H9 (cell line): ENCODE measurements at regions not wholly inside any gene's neighbourhood (a gene's known extent, or its start where the extent isn't known, plus 50 kb on each side); places are given as distances from the start of the nearest gene placed in this dataset.
A peak's percentile ranks its signal among the peaks of the same experiment; 100 is the strongest.

ENCODE experiments used
- DNase-seq: peaks from one replicate; pipeline ENCODE4 v3.0.0-alpha.2; 2017
- H2AFZ ChIP-seq: one replicate; pipeline ENCODE4 v1.6.1; 2013; ENCODE audit warnings: mild to moderate bottlenecking, low read length, control low read depth, moderate library complexity
- H2AK5ac ChIP-seq: 2 replicates; pipeline ENCODE4 v1.6.1; 2013; ENCODE audit warnings: low read length, control low read depth, mixed read lengths; ENCODE audit not compliant: insufficient read length
- H2BK120ac ChIP-seq: one replicate; pipeline ENCODE4 v1.6.1; 2013; ENCODE audit warnings: low read depth, mild to moderate bottlenecking, low read length, control low read depth, inconsistent platforms; ENCODE audit not compliant: poor library complexity, severe bottlenecking
- H2BK12ac ChIP-seq: 2 replicates; pipeline ENCODE4 v1.6.1; 2013; ENCODE audit warnings: low read length, control low read depth, mixed read lengths, low read depth; ENCODE audit not compliant: insufficient read length
- H2BK15ac ChIP-seq: 2 replicates; pipeline ENCODE4 v1.6.1; 2013; ENCODE audit warnings: low read depth, low read length, control low read depth
- H2BK20ac ChIP-seq: one replicate; pipeline ENCODE4 v1.6.1; 2013; ENCODE audit warnings: low read depth, mild to moderate bottlenecking, low read length, control low read depth, inconsistent platforms; ENCODE audit not compliant: poor library complexity, severe bottlenecking
- H2BK5ac ChIP-seq: 2 replicates; pipeline ENCODE4 v1.6.1; 2013; ENCODE audit warnings: low read length, control low read depth, mixed read lengths; ENCODE audit not compliant: insufficient read length
- H3K14ac ChIP-seq: 2 replicates; pipeline ENCODE4 v1.6.1; 2013; ENCODE audit warnings: low read length, control low read depth; ENCODE audit not compliant: insufficient read depth
- H3K18ac ChIP-seq: 2 replicates; pipeline ENCODE4 v1.6.1; 2013; ENCODE audit warnings: low read depth, mild to moderate bottlenecking, mixed read lengths, low read length, control low read depth; ENCODE audit not compliant: insufficient read length
- H3K23ac ChIP-seq: 2 replicates; pipeline ENCODE4 v1.6.1; 2013; ENCODE audit warnings: low read length, control low read depth, mixed read lengths, low read depth; ENCODE audit not compliant: insufficient read length
- H3K23me2 ChIP-seq: 2 replicates; pipeline ENCODE4 v1.6.1; 2013; ENCODE audit warnings: low read depth, mild to moderate bottlenecking, mixed read lengths, low read length, control low read depth; ENCODE audit not compliant: insufficient read length, poor library complexity, severe bottlenecking
- H3K27ac ChIP-seq: 2 replicates; pipeline ENCODE4 v1.5.1; 2013; ENCODE audit warnings: low read length, control low read depth, mixed read lengths, low read depth; ENCODE audit not compliant: insufficient read length
- H3K27me3 ChIP-seq: 2 replicates; pipeline ENCODE4 v1.6.1; 2013; ENCODE audit warnings: low read length, control low read depth, inconsistent platforms; ENCODE audit not compliant: insufficient read depth
- H3K4ac ChIP-seq: 2 replicates; pipeline ENCODE4 v1.6.1; 2013; ENCODE audit warnings: low read depth, mild to moderate bottlenecking, control low read depth, inconsistent platforms, low read length, moderate library complexity
- H3K4me1 ChIP-seq: 2 replicates; pipeline ENCODE4 v1.6.1; 2013; ENCODE audit warnings: low read length, control low read depth, inconsistent platforms; ENCODE audit not compliant: insufficient read depth
- H3K4me2 ChIP-seq: 2 replicates; pipeline ENCODE4 v1.6.1; 2013; ENCODE audit warnings: low read length, control low read depth, mixed read lengths; ENCODE audit not compliant: insufficient read length, insufficient read depth
- H3K56ac ChIP-seq: 2 replicates; pipeline ENCODE4 v1.6.1; 2013; ENCODE audit warnings: low read depth, mild to moderate bottlenecking, mixed read lengths, low read length, control low read depth; ENCODE audit not compliant: insufficient read length
- H3K79me1 ChIP-seq: 2 replicates; pipeline ENCODE4 v1.6.1; 2013; ENCODE audit warnings: low read depth, mild to moderate bottlenecking, moderate library complexity, low read length, control low read depth, inconsistent platforms; ENCODE audit not compliant: insufficient read depth, poor library complexity, severe bottlenecking
- H3K79me2 ChIP-seq: 2 replicates; pipeline ENCODE4 v1.6.1; 2013; ENCODE audit warnings: low read length, control low read depth, inconsistent platforms; ENCODE audit not compliant: insufficient read depth
- H3K9ac ChIP-seq: 2 replicates; pipeline ENCODE4 v1.6.1; 2013; ENCODE audit warnings: low read length, control low read depth, mixed read lengths; ENCODE audit not compliant: insufficient read length; ENCODE audit errors: extremely low read depth
- H3K9me3 ChIP-seq: one replicate; pipeline ENCODE4 v1.6.1; 2013; ENCODE audit warnings: low read depth, low read length, inconsistent platforms; ENCODE audit not compliant: control insufficient read depth
- H3T11ph ChIP-seq: one replicate; pipeline ENCODE4 v1.6.1; 2013; ENCODE audit warnings: mild to moderate bottlenecking, low read length, control low read depth, inconsistent platforms
- H4K20me1 ChIP-seq: one replicate; pipeline ENCODE4 v1.6.1; 2013; ENCODE audit not compliant: control insufficient read depth, insufficient read length, insufficient read depth
- H4K5ac ChIP-seq: 2 replicates; pipeline ENCODE4 v1.6.1; 2013; ENCODE audit warnings: low read depth, mild to moderate bottlenecking, mixed read lengths, low read length, control low read depth; ENCODE audit not compliant: insufficient read length
- H4K8ac ChIP-seq: replicated peaks from 2 replicates; pipeline ENCODE4 v1.6.1; 2013; ENCODE audit warnings: low read length, control low read depth, mixed read lengths, low read depth; ENCODE audit not compliant: insufficient read length
- H4K91ac ChIP-seq: 2 replicates; pipeline ENCODE4 v1.6.1; 2013; ENCODE audit warnings: low read depth, mild to moderate bottlenecking, moderate library complexity, mixed read lengths, low read length, control low read depth; ENCODE audit not compliant: insufficient read length
- H3K27ac Mint-ChIP-seq, 3 experiments: 2 replicates in 2 of 3; 3 replicates in 1 of 3; pipeline ENCODE4 v1.8.0; 2020 to 2021; ENCODE audit warnings: mixed read lengths in 3 of 3, mild to moderate bottlenecking in 1 of 3, moderate library complexity in 1 of 3
- H3K27me3 Mint-ChIP-seq: 2 replicates; pipeline ENCODE4 v1.8.0; 2021; ENCODE audit warnings: low read depth, mild to moderate bottlenecking, moderate library complexity, mixed read lengths
- H3K36me3 Mint-ChIP-seq, 3 experiments: 2 replicates in 2 of 3; 3 replicates in 1 of 3; pipeline ENCODE4 v1.8.0; 2020 to 2021; ENCODE audit warnings: low read depth in 3 of 3, mixed read lengths in 3 of 3; ENCODE audit not compliant: insufficient read depth in 1 of 3
- H3K4me1 Mint-ChIP-seq, 2 experiments: 2 replicates each; pipeline ENCODE4 v1.8.0; 2020; ENCODE audit warnings: mixed read lengths in 2 of 2
- H3K4me3 Mint-ChIP-seq, 2 experiments: 2 replicates in 1 of 2; 3 replicates in 1 of 2; pipeline ENCODE4 v1.8.0; 2020 to 2021; ENCODE audit warnings: mild to moderate bottlenecking in 2 of 2, mixed read lengths in 2 of 2, moderate library complexity in 1 of 2
- H3K9me3 Mint-ChIP-seq, 2 experiments: 2 replicates in 1 of 2; 3 replicates in 1 of 2; pipeline ENCODE4 v1.8.0; 2020; ENCODE audit warnings: mild to moderate bottlenecking in 2 of 2, mixed read lengths in 2 of 2, moderate library complexity in 1 of 2
- WGBS: extraction: QIAGEN DNeasy Blood & Tissue Kit; methylation state at CpG from one replicate; pipeline ENCODE4 v1.1.7; 2013; ENCODE audit warnings: missing lambda C conversion rate, low lambda C conversion rate, mixed read lengths; ENCODE audit not compliant: insufficient read length; ENCODE audit errors: extremely low coverage; 5-methylcytosine and 5-hydroxymethylcytosine counted together
- TF ChIP-seq, protein P1 (sequence below): fragments of 200-600 bp; sonication (generic); conservative IDR thresholded peaks from 3 replicates; pipeline ENCODE4 v1.8.0; 2021; ENCODE audit warnings: antibody characterized with exemption, mild to moderate bottlenecking

DNA sequence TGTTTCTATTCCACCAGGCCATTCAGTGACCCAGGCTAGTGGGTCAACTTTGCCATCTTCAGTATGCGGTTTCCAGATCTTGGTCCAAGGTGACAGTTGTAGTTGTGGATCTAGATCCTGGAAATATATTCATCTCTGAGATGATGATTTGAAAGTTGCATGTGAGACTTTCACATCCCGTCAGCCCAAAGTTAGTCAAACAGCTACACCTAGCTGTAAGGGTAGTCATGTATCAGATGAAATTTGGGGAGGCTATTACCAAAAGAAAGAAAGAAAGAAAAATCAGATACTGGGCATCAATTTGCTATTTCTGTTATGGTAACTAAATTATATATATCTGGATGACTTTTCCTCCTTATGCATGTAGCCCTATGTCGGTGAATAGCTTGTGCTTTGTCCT, 259.4 kb upstream of the ARX start:
- Mint-ChIP-seq H3K4me1 (peaks cover 0 to 13% of the 10 kb centered on the region in 2 experiments; a peak in 2 of 4 replicates), H3K27ac (no peak overlapping the region), H3K4me3 (no peak overlapping the region), H3K36me3 (no peaks in the 10 kb centered on the region), H3K9me3 (peaks cover 43 to 49% of the 10 kb centered on the region in 2 experiments), H3K27me3 (no peaks in the 10 kb centered on the region)
- Histone ChIP-seq H2BK20ac (no peak overlapping the region), H3K79me1 (no peaks in the 10 kb centered on the region), H3K9ac (no peak overlapping the region), H3K18ac (no peak overlapping the region), H2AK5ac (no peak overlapping the region), H3K4ac (no peak overlapping the region), H3K79me2 (no peaks in the 10 kb centered on the region), H2BK5ac (no peak overlapping the region), H3K27me3 (no peaks in the 10 kb centered on the region), H3K9me3 (no peaks in the 10 kb centered on the region), H3K23me2 (no peaks in the 10 kb centered on the region), H3K56ac (no peak overlapping the region), H4K8ac (no peak overlapping the region), H3K4me1 (no peaks in the 10 kb centered on the region), H3K4me2 (no peak overlapping the region), H2AFZ (no peak overlapping the region), H2BK120ac (no peak overlapping the region), H3K23ac (no peak overlapping the region), H4K20me1 (no peaks in the 10 kb centered on the region), H2BK15ac (no peak overlapping the region), H4K5ac (no peak overlapping the region), H3K14ac (no peak overlapping the region), H2BK12ac (no peak overlapping the region), H4K91ac (no peak overlapping the region), H3T11ph (no peak overlapping the region), H3K27ac (no peak overlapping the region)
- WGBS, result no CpG with 5 or more reads among the region's 3 CpGs
- TF ChIP-seq, protein P1, sequence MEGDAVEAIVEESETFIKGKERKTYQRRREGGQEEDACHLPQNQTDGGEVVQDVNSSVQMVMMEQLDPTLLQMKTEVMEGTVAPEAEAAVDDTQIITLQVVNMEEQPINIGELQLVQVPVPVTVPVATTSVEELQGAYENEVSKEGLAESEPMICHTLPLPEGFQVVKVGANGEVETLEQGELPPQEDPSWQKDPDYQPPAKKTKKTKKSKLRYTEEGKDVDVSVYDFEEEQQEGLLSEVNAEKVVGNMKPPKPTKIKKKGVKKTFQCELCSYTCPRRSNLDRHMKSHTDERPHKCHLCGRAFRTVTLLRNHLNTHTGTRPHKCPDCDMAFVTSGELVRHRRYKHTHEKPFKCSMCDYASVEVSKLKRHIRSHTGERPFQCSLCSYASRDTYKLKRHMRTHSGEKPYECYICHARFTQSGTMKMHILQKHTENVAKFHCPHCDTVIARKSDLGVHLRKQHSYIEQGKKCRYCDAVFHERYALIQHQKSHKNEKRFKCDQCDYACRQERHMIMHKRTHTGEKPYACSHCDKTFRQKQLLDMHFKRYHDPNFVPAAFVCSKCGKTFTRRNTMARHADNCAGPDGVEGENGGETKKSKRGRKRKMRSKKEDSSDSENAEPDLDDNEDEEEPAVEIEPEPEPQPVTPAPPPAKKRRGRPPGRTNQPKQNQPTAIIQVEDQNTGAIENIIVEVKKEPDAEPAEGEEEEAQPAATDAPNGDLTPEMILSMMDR, result peak; percentile 35; the same call in 1 of the 3 replicates
- DNase-seq, result no peak
